ENCODE measurements at regions not wholly inside any gene's neighbourhood (a gene's known extent, or its start where the extent isn't known, plus 50 kb on each side); places are given as distances from the start of the nearest gene placed in this dataset.

DNA sequence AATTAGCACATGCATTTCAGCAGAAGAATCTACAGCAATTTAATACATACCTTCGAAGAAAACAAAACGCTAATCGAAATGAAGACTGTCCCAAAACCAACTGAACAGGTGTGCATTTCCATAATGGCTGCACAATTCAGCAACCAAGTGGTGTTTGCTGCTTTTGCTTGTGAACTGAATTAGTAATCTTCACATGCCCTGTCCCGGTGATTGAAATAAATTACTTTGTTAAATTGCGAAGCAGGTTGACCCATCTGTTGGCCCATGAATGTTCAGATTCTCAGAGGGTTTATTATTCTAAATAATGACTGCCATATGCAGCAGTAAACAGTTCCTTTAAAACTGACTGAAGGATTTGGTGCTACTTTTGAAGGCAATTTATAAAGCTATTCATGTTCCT, 445.2 kb upstream of the NFE2L3 start:
- Histone ChIP-seq H3K36me3 (ENCODE audit: control insufficient read depth in 1 of 2, insufficient read depth in 2 of 2, low read length in 2 of 2) (no peaks in the 10 kb centered on the region), H3K4me1 (ENCODE audit: control insufficient read depth in 1 of 2, insufficient read depth in 2 of 2, low read length in 2 of 2) (no peaks in the 10 kb centered on the region), H3K27me3 (ENCODE audit: control insufficient read depth in 1 of 2, insufficient read depth in 2 of 2, low read length in 2 of 2) (no peaks in the 10 kb centered on the region), H3K27ac (ENCODE audit: low read depth, low read length) (no peak overlapping the region), H3K9me3 (ENCODE audit: control insufficient read depth in 1 of 2, low read length in 2 of 2) (no peaks in the 10 kb centered on the region), H3K4me3 (ENCODE audit: low read depth in 1 of 2, low read length in 2 of 2) (no peak overlapping the region), H3K9ac (ENCODE audit: low read depth in 1 of 2, low read length in 2 of 2) (no peak overlapping the region)

DNA sequence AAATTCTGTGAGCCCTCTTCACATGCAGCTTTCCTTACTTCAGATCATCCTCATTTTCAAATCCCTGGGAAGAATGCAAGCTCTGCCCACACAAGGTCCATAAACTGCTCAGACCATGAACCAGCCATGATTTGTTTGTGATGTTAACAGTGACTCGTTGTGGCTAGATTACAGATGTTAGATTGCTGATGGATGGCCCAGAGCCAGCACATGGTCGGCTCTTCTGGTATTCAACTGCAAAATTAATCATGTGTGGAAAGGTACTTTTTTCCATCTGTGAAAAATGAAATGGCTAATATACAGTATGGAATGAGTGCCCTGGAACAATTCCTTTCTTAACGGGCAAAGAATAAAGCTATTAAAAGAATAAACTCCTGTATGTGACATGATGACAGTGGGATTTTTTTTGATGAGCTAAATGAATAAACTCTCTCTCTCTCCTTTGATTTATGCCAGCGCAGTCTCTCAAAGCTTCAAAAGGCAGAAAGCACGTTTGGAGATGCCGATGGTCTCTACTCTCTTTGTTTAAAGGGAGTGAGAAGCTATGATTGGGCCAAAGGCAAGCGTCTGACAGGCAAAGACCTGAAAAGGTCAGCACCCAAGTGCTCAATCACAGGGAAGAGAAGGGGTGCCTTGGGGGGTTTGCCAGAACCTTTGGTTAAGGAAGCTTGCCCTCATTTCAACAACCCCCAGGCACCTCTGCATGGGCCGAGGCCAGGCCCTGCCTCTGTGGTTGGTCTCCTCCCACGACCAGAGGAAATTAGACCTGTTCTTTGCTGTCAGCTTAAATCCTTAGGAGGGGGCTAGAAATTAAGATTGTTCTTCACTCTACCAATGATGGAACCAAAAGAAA, 444.0 kb upstream of the NFE2L3 start:
- Histone ChIP-seq H3K27me3 (ENCODE audit: control insufficient read depth in 1 of 2, insufficient read depth in 2 of 2, low read length in 2 of 2) (no peaks in the 10 kb centered on the region), H3K27ac (ENCODE audit: low read depth, low read length) (no peak overlapping the region), H3K4me3 (ENCODE audit: low read depth in 1 of 2, low read length in 2 of 2) (no peak overlapping the region), H3K36me3 (ENCODE audit: control insufficient read depth in 1 of 2, insufficient read depth in 2 of 2, low read length in 2 of 2) (no peaks in the 10 kb centered on the region), H3K9ac (ENCODE audit: low read depth in 1 of 2, low read length in 2 of 2) (no peak overlapping the region), H3K9me3 (ENCODE audit: control insufficient read depth in 1 of 2, low read length in 2 of 2) (no peaks in the 10 kb centered on the region), H3K4me1 (ENCODE audit: control insufficient read depth in 1 of 2, insufficient read depth in 2 of 2, low read length in 2 of 2) (no peaks in the 10 kb centered on the region)

DNA sequence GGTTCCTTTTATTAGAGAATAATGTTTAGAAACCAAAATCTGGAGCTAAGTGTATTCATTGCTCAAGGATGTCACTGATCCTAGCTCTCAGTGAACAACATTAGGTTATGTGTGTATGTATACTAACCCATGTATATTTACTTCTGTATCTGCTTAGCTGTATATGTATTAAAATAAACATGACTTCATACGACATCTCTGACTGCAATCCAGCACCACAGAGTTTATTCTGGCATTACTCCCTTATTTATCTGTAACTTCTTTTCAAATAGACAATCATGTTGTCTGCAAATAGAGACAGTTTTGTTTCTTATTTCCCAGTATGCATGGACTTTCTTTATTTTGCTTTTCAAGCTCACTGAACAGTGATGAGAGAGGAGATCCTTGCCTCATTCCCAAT, 441.0 kb upstream of the NFE2L3 start:
- no peaks in the 10 kb centered on the region for H3K27me3 ChIP-seq (ENCODE audit: control insufficient read depth in 1 of 2, insufficient read depth in 2 of 2, low read length in 2 of 2)
- no peak overlapping the region for H3K9ac ChIP-seq (ENCODE audit: low read depth in 1 of 2, low read length in 2 of 2)
- H3K36me3 ChIP-seq (ENCODE audit: control insufficient read depth in 1 of 2, insufficient read depth in 2 of 2, low read length in 2 of 2), result no peaks in the 10 kb centered on the region
- no peak overlapping the region for H3K27ac ChIP-seq (ENCODE audit: low read depth, low read length)
- H3K4me3 ChIP-seq (ENCODE audit: low read depth in 1 of 2, low read length in 2 of 2), result no peak overlapping the region
- no peaks in the 10 kb centered on the region for H3K9me3 ChIP-seq (ENCODE audit: control insufficient read depth in 1 of 2, low read length in 2 of 2)
- H3K4me1 ChIP-seq (ENCODE audit: control insufficient read depth in 1 of 2, insufficient read depth in 2 of 2, low read length in 2 of 2), result no peaks in the 10 kb centered on the region

DNA sequence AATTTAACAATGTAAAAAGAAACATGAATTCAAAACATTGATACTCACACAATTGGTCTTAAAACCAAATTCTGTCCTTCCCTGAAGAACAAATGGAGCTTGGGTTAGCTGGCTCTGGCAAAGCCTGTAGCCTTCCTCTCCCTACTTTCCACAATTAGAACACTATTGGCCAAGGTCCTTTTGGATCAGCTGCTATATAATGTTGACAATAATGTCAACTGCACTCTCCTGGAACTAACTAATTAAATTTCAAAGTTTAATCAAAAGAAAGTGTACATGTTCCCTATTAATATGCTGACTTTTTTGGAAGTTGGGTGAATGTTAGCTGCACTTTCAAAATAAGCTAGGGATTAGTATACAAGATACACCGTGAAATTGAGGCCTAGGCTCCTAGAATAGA, 440.1 kb upstream of the NFE2L3 start:
- Histone ChIP-seq H3K4me1 (ENCODE audit: control insufficient read depth in 1 of 2, insufficient read depth in 2 of 2, low read length in 2 of 2) (no peaks in the 10 kb centered on the region), H3K4me3 (ENCODE audit: low read depth in 1 of 2, low read length in 2 of 2) (no peak overlapping the region), H3K9me3 (ENCODE audit: control insufficient read depth in 1 of 2, low read length in 2 of 2) (no peaks in the 10 kb centered on the region), H3K27ac (ENCODE audit: low read depth, low read length) (no peak overlapping the region), H3K27me3 (ENCODE audit: control insufficient read depth in 1 of 2, insufficient read depth in 2 of 2, low read length in 2 of 2) (no peaks in the 10 kb centered on the region), H3K9ac (ENCODE audit: low read depth in 1 of 2, low read length in 2 of 2) (no peak overlapping the region), H3K36me3 (ENCODE audit: control insufficient read depth in 1 of 2, insufficient read depth in 2 of 2, low read length in 2 of 2) (no peaks in the 10 kb centered on the region)

DNA sequence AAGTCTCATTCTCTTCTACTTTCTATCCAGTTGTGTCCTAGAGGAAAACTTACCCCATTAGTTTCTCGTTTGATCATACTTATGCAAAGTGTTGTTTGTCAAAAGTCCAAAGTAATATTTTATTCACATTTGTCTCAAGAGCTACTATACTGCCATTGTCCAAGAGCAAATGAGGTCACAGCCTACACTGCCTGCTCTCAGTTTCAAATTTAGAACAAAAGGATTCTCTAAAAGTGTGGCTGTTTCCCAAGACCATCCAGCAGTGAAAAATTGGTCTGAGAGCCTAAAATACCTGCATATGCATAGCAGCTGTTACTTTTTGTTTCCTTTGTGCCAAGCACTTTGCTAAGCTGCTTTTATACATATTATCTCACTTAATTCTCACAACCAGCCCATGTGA, 439.5 kb upstream of the NFE2L3 start:
- no peaks in the 10 kb centered on the region for H3K27me3 ChIP-seq (ENCODE audit: control insufficient read depth in 1 of 2, insufficient read depth in 2 of 2, low read length in 2 of 2)
- H3K9ac ChIP-seq (ENCODE audit: low read depth in 1 of 2, low read length in 2 of 2), result no peak overlapping the region
- no peak overlapping the region for H3K4me3 ChIP-seq (ENCODE audit: low read depth in 1 of 2, low read length in 2 of 2)
- no peaks in the 10 kb centered on the region for H3K9me3 ChIP-seq (ENCODE audit: control insufficient read depth in 1 of 2, low read length in 2 of 2)
- H3K4me1 ChIP-seq (ENCODE audit: control insufficient read depth in 1 of 2, insufficient read depth in 2 of 2, low read length in 2 of 2), result no peaks in the 10 kb centered on the region
- no peaks in the 10 kb centered on the region for H3K36me3 ChIP-seq (ENCODE audit: control insufficient read depth in 1 of 2, insufficient read depth in 2 of 2, low read length in 2 of 2)
- H3K27ac ChIP-seq (ENCODE audit: low read depth, low read length), result no peak overlapping the region

DNA sequence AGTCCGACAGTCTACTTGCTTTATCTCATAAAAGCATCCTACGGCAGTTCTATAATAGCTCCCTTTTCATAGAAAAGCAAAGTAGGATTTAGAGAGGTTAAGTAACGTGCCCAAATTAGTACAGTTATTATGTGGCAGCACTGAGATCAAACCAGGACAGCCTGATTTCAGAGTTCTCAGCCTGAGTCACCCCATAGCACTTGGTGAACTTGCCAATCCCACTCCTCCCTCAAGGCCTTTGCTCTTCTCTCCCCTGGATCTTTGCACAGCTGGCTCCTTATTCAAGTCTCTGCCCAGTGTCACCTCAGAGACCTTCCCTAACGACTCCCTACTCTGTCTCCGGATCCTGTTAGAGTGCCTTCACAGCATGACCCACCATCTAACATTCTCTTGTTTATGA, 438.0 kb upstream of the NFE2L3 start:
- no peaks in the 10 kb centered on the region for H3K9me3 ChIP-seq (ENCODE audit: control insufficient read depth in 1 of 2, low read length in 2 of 2)
- no peak overlapping the region for H3K9ac ChIP-seq (ENCODE audit: low read depth in 1 of 2, low read length in 2 of 2)
- H3K27me3 ChIP-seq (ENCODE audit: control insufficient read depth in 1 of 2, insufficient read depth in 2 of 2, low read length in 2 of 2), result no peaks in the 10 kb centered on the region
- H3K36me3 ChIP-seq (ENCODE audit: control insufficient read depth in 1 of 2, insufficient read depth in 2 of 2, low read length in 2 of 2), result no peaks in the 10 kb centered on the region
- no peak overlapping the region for H3K27ac ChIP-seq (ENCODE audit: low read depth, low read length)
- H3K4me1 ChIP-seq (ENCODE audit: control insufficient read depth in 1 of 2, insufficient read depth in 2 of 2, low read length in 2 of 2), result no peaks in the 10 kb centered on the region
- no peak overlapping the region for H3K4me3 ChIP-seq (ENCODE audit: low read depth in 1 of 2, low read length in 2 of 2)

DNA sequence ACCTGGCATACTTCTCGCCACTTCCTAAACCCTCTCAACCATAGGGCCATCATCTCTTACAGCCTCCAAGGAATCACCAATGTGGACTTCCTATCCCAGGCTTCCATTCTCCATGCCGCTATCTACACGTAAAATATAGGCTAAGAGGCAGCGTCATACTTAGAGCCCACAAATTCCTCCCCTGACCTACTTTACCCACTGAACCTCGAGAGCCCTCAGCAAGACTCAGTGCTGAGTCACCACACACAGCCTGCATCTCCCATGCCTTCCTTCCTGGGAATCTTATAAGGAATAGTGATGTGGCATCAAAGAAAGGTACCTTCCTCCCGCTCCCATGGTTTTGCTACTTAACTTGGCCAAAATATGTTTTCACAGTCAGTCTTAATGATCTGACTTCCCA, 435.6 kb upstream of the NFE2L3 start:
- Histone ChIP-seq H3K27me3 (ENCODE audit: control insufficient read depth in 1 of 2, insufficient read depth in 2 of 2, low read length in 2 of 2) (no peaks in the 10 kb centered on the region), H3K4me1 (ENCODE audit: control insufficient read depth in 1 of 2, insufficient read depth in 2 of 2, low read length in 2 of 2) (no peaks in the 10 kb centered on the region), H3K9ac (ENCODE audit: low read depth in 1 of 2, low read length in 2 of 2) (no peak overlapping the region), H3K36me3 (ENCODE audit: control insufficient read depth in 1 of 2, insufficient read depth in 2 of 2, low read length in 2 of 2) (no peaks in the 10 kb centered on the region), H3K9me3 (ENCODE audit: control insufficient read depth in 1 of 2, low read length in 2 of 2) (no peaks in the 10 kb centered on the region), H3K4me3 (ENCODE audit: low read depth in 1 of 2, low read length in 2 of 2) (no peak overlapping the region), H3K27ac (ENCODE audit: low read depth, low read length) (no peak overlapping the region)

DNA sequence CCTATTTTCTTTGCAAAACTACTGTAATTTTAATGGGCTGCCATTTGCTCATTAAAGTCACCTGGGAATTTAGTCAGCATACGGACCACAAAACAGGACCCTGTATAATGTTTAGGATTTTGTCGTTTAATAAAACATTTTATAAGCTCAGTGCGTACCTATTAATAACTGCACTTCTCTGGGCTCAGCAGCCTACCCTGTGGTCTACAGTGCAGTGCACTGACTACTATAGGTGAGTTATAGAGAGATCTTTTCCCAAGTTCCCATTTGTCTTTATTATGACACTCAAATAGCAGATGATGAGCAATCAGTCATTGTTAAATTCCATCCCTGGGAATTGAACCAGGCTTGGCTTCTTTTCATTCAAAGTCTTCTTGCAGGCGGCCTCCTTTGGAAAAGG, 433.4 kb upstream of the NFE2L3 start:
- H3K4me3 ChIP-seq (ENCODE audit: low read depth in 1 of 2, low read length in 2 of 2), result no peak overlapping the region
- H3K27ac ChIP-seq (ENCODE audit: low read depth, low read length), result no peak overlapping the region
- H3K36me3 ChIP-seq (ENCODE audit: control insufficient read depth in 1 of 2, insufficient read depth in 2 of 2, low read length in 2 of 2), result no peaks in the 10 kb centered on the region
- no peaks in the 10 kb centered on the region for H3K27me3 ChIP-seq (ENCODE audit: control insufficient read depth in 1 of 2, insufficient read depth in 2 of 2, low read length in 2 of 2)
- no peak overlapping the region for H3K9ac ChIP-seq (ENCODE audit: low read depth in 1 of 2, low read length in 2 of 2)
- H3K9me3 ChIP-seq (ENCODE audit: control insufficient read depth in 1 of 2, low read length in 2 of 2), result no peaks in the 10 kb centered on the region
- H3K4me1 ChIP-seq (ENCODE audit: control insufficient read depth in 1 of 2, insufficient read depth in 2 of 2, low read length in 2 of 2), result no peaks in the 10 kb centered on the region

DNA sequence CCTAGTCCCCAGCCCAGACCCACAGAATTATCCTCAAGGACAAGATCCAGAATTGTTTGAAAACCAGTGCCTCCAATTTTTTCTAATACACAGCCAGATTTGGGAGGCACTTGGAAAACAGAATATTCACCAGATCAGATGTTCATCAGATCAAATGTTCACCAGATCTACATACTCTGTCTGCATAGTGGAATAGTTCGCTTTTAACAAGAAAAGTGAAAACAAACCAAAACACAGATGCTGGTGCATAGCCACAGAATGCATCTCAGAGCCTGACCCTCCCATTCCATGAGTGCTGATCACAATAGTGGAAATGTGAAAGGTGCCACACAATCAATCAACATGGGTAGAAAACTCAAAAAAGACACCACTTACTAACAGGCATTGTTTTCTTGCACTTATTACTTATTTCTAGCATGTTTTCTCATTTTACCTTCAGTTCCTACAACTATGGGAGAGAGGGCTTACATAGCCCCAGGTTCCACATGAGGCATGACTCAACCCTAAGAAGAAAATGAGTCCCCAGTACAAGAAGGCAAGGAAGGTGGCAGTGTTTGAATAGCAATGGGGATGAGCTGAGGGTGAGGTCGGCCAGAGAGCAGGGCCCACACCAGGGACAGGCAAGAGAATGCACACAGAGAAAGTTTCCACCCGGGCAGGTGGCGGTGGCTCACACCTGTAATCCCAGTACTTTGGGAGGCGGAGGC, 432.7 kb upstream of the NFE2L3 start:
- Histone ChIP-seq H3K9ac (ENCODE audit: low read depth in 1 of 2, low read length in 2 of 2) (no peak overlapping the region), H3K27me3 (ENCODE audit: control insufficient read depth in 1 of 2, insufficient read depth in 2 of 2, low read length in 2 of 2) (no peaks in the 10 kb centered on the region), H3K4me1 (ENCODE audit: control insufficient read depth in 1 of 2, insufficient read depth in 2 of 2, low read length in 2 of 2) (no peaks in the 10 kb centered on the region), H3K9me3 (ENCODE audit: control insufficient read depth in 1 of 2, low read length in 2 of 2) (no peaks in the 10 kb centered on the region), H3K36me3 (ENCODE audit: control insufficient read depth in 1 of 2, insufficient read depth in 2 of 2, low read length in 2 of 2) (no peaks in the 10 kb centered on the region), H3K27ac (ENCODE audit: low read depth, low read length) (no peak overlapping the region), H3K4me3 (ENCODE audit: low read depth in 1 of 2, low read length in 2 of 2) (no peak overlapping the region)

DNA sequence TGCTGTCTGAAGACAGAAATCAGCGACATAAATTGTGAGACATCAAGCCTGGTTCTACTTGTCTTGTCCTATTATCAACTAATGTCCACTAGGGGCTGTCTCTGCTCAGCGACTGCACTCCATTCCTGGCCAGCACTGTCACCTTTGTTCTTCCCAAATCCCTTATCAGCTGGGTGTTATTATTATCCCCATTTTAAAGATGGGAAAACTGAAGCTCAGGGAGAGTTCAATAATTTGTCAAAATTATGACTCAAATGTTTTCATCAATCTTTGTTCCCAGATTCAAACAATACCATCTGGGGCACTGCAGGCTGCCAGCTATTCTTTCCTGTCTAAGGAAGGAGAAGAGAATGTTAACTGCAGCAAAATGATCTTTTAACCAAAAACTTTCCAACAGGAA, 431.6 kb upstream of the NFE2L3 start:
- H3K36me3 ChIP-seq (ENCODE audit: control insufficient read depth in 1 of 2, insufficient read depth in 2 of 2, low read length in 2 of 2), result no peaks in the 10 kb centered on the region
- H3K9me3 ChIP-seq (ENCODE audit: control insufficient read depth in 1 of 2, low read length in 2 of 2), result no peaks in the 10 kb centered on the region
- H3K4me3 ChIP-seq (ENCODE audit: low read depth in 1 of 2, low read length in 2 of 2), result no peak overlapping the region
- H3K27ac ChIP-seq (ENCODE audit: low read depth, low read length), result no peak overlapping the region
- no peak overlapping the region for H3K9ac ChIP-seq (ENCODE audit: low read depth in 1 of 2, low read length in 2 of 2)
- H3K4me1 ChIP-seq (ENCODE audit: control insufficient read depth in 1 of 2, insufficient read depth in 2 of 2, low read length in 2 of 2), result peaks cover 0 to 5% of the 10 kb centered on the region in 2 donors
- no peaks in the 10 kb centered on the region for H3K27me3 ChIP-seq (ENCODE audit: control insufficient read depth in 1 of 2, insufficient read depth in 2 of 2, low read length in 2 of 2)
